Endothelial cell of umbilical vein (primary cell): ENCODE measurements at regions not wholly inside any gene's neighbourhood (a gene's known extent, or its start where the extent isn't known, plus 50 kb on each side); places are given as distances from the start of the nearest gene placed in this dataset.

Experiments
- BruUV-seq: library from RNA; stranded (reverse); fragments of 400-500 nt; replicated peaks from 2 replicates; lab custom pipeline; 2021; lab: Mats Ljungman, UMichigan
- CTCF ChIA-PET: fragments of 300-600, 350-600 bp; sonication (Branson Sonifier 250); formaldehyde crosslinking; loops from one replicate; lab custom pipeline; 2021; ENCODE audit warnings: antibody characterized with exemption, inconsistent platforms; lab: Charles Lee
- POLR2A ChIA-PET: fragments of 300-600, 350-600 bp; sonication (Branson Sonifier 250); formaldehyde crosslinking; loops from one replicate; lab custom pipeline; 2021; ENCODE audit warnings: antibody characterized with exemption, inconsistent platforms; lab: Charles Lee
- DNase-seq: peaks from one replicate; pipeline ENCODE4 v3.0.0-alpha.2; 2011; ENCODE audit warnings: low read depth, low spot score
- FAIRE-seq: peaks from 2 replicates; lab custom pipeline; 2011; peaks lifted over from hg19 to GRCh38; lab: Jason Lieb, UNC
- H2AFZ ChIP-seq: 2 replicates; pipeline ENCODE4 v1.6.0; 2012; ENCODE audit warnings: low read depth, low read length, control low read depth, inconsistent platforms
- H3K27ac ChIP-seq: 2 replicates; pipeline ENCODE4 v1.5.1; 2011; ENCODE audit warnings: low read depth, mild to moderate bottlenecking, control low read depth, low read length, moderate library complexity; ENCODE audit not compliant: insufficient read depth
- H3K27me3 ChIP-seq, 2 experiments: 2 replicates each; pipeline versions ENCODE4 v1.6.0 to v1.6.1; 2011; ENCODE audit warnings: low read length in 2 of 2, mixed read lengths in 1 of 2; ENCODE audit not compliant: control insufficient read depth in 2 of 2, insufficient read depth in 2 of 2
- H3K36me3 ChIP-seq, 2 experiments: 2 replicates in 1 of 2; 3 replicates in 1 of 2; pipeline ENCODE4 v1.5.1; 2011; ENCODE audit warnings: low read length in 2 of 2, mild to moderate bottlenecking in 1 of 2, moderate library complexity in 1 of 2; ENCODE audit not compliant: control insufficient read depth in 2 of 2, insufficient read depth in 2 of 2; ENCODE audit errors: extremely low read depth in 1 of 2
- H3K4me1 ChIP-seq: 3 replicates; pipeline ENCODE4 v1.5.1; 2011; ENCODE audit warnings: mild to moderate bottlenecking, low read length; ENCODE audit not compliant: control insufficient read depth, insufficient read depth; ENCODE audit errors: extremely low read depth
- H3K4me2 ChIP-seq: 2 replicates; pipeline ENCODE4 v1.6.1; 2011; ENCODE audit warnings: low read length, control low read depth, mixed read lengths; ENCODE audit not compliant: insufficient read depth
- H3K4me3 ChIP-seq, 3 experiments: fragments of 200-600 bp in 1 of 3; sonication (generic), shearing (Covaris generic) in 1 of 3; replicated peaks in 1 of 3; 2 replicates each; pipeline ENCODE4 v1.5.1; 2011 to 2016; ENCODE audit warnings: control low read depth in 3 of 3, low read length in 3 of 3, mild to moderate bottlenecking in 2 of 3, inconsistent platforms in 1 of 3, low read depth in 1 of 3, moderate library complexity in 1 of 3; ENCODE audit not compliant: insufficient read depth in 1 of 3
- H3K79me2 ChIP-seq: 2 replicates; pipeline ENCODE4 v1.6.0; 2012; ENCODE audit warnings: low read length, inconsistent platforms; ENCODE audit not compliant: control insufficient read depth, insufficient read depth
- H3K9ac ChIP-seq: replicated peaks from 2 replicates; pipeline ENCODE3; 2011; ENCODE audit warnings: low read length, control low read depth; ENCODE audit not compliant: insufficient read depth; ENCODE audit errors: extremely low read depth
- H3K9me1 ChIP-seq: replicated peaks from 3 replicates; pipeline ENCODE4 v1.6.0; 2011; ENCODE audit warnings: mild to moderate bottlenecking, low read length; ENCODE audit not compliant: control insufficient read depth, insufficient read depth; ENCODE audit errors: extremely low read depth
- H3K9me3 ChIP-seq: replicated peaks from 2 replicates; pipeline ENCODE4 v1.5.1; 2012; ENCODE audit warnings: low read length, inconsistent platforms; ENCODE audit not compliant: control insufficient read depth, insufficient read depth
- H4K20me1 ChIP-seq: replicated peaks from 2 replicates; pipeline ENCODE3; 2011; ENCODE audit warnings: mild to moderate bottlenecking, low read length; ENCODE audit not compliant: control insufficient read depth, insufficient read depth; ENCODE audit errors: extremely low read depth
- EZH2 ChIP-seq: IDR thresholded peaks from 2 replicates; pipeline ENCODE4 v1.6.1; 2012; ENCODE audit warnings: borderline replicate concordance, low read depth, mild to moderate bottlenecking, moderate library complexity, low read length, inconsistent platforms; ENCODE audit not compliant: severe bottlenecking
- FOS ChIP-seq: IDR thresholded peaks from 2 replicates; pipeline ENCODE4 v1.6.1; 2011; ENCODE audit warnings: mild to moderate bottlenecking, low read length, moderate library complexity, borderline replicate concordance; ENCODE audit not compliant: insufficient read depth
- JUN ChIP-seq: IDR thresholded peaks from 2 replicates; pipeline ENCODE4 v1.6.1; 2011; ENCODE audit warnings: borderline replicate concordance, low read depth; ENCODE audit not compliant: insufficient read length, insufficient read depth
- MYC ChIP-seq: IDR thresholded peaks from one replicate; pipeline ENCODE4 v1.6.1; 2011; ENCODE audit warnings: mild to moderate bottlenecking, low read depth, low read length
- POLR2A ChIP-seq: IDR thresholded peaks from 2 replicates; pipeline ENCODE4 v1.6.1; 2012; ENCODE audit warnings: low read depth, mild to moderate bottlenecking, control low read depth, low read length
- dilution Hi-C: fragments of 300-500 bp; cut with MboI; formaldehyde crosslinking; loops from one replicate; pipeline ENCODE4 v1.15.0; 2019; ENCODE audit warnings: low sequenced_read_pairs; ENCODE audit not compliant: extremely low pct_ligation_motif_present
- intact Hi-C: fragments of 100-400 bp; cut with micrococcal nuclease; formaldehyde crosslinking; loops from one replicate; pipeline ENCODE4 v1.10.0; 2022
- TF ChIP-seq, protein P1 (sequence below): IDR thresholded peaks from 2 replicates; pipeline ENCODE4 v1.6.1; 2011; ENCODE audit not compliant: insufficient read depth, insufficient read length

DNA sequence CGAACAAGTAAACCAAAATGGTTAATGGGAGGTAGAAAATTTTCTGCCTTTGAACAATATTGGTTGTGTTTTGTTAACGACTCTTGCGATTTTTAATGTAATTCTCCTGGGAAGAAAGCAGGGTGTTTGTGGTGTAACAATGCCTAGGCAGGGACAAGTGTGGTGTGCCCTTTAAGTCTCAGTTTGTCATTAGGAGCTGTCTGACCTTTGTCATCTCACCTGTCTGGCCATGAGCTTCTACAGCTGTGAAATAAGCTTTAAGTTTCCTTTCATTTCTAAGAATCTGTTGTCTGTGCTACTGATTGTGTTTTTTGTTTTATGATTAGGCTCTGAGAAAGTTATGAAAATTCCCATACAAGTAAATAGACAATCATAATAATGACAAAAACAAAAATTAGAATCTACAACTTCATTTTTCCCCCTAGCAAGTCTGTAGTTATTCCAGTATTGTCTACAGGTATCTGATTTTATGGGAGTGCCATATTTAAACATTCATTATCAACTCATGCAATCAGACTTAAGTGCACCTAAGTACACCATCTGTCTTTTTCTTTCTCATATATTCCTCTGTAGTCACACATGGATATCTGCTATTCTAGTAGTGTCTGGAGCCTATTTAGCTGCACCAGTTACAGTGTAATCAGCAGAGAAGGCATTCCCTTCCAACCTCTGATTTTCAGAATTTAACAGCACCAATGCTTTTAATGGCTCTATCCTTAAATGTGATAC lies 203.5 kb downstream of the PPARGC1A start:
- no peaks in the 10 kb centered on the region for H3K4me1 ChIP-seq
- H3K79me2 ChIP-seq: no peaks in the 10 kb centered on the region
- BruUV-seq: no TSS peak
- TF ChIP-seq MYC (no peak), FOS (no peak), EZH2 (no peak), POLR2A (no peak)
- dilution Hi-C loops (no loop called here), intact Hi-C loops (no loop called here)
- no peak overlapping the region for H3K4me2 ChIP-seq
- H3K27ac ChIP-seq: no peak overlapping the region
- no peaks in the 10 kb centered on the region for H4K20me1 ChIP-seq
- no peaks in the 10 kb centered on the region for H3K27me3 ChIP-seq
- CTCF ChIA-PET: no interaction called here
- POLR2A ChIA-PET: no interaction called here
- no peak overlapping the region for H2AFZ ChIP-seq
- no peak for FAIRE-seq
- peaks cover 1% of the 10 kb centered on the region for H3K9me3 ChIP-seq
- no peaks in the 10 kb centered on the region for H3K9me1 ChIP-seq
- H3K9ac ChIP-seq: no peak overlapping the region
- H3K4me3 ChIP-seq: no peak overlapping the region
- H3K36me3 ChIP-seq: no peaks in the 10 kb centered on the region
- no peak for DNase-seq

DNA sequence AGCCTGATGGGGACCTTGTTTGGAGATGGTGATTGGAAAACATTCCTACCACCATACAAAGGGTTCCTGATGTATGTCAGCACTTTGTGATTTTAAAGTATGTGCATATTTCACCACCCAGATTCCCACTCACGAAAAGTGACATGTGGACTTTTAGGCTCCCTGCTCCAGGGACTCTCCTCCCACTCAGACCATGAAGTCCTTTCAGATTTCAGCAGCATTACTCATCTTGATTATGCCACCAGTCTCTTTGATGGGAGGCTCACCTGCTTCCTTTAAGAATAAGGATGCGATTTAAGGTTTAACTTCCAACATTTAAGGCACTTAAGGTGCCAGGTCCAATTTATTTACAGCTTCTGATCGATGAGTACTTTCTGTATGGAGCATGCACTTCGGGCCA lies 204.4 kb downstream of the PPARGC1A start:
- intact Hi-C loops: no loop called here
- no peaks in the 10 kb centered on the region for H3K36me3 ChIP-seq
- no peak overlapping the region for H2AFZ ChIP-seq
- H3K4me2 ChIP-seq: no peak overlapping the region
- H3K9ac ChIP-seq: no peak overlapping the region
- ChIA-PET CTCF (no interaction called here), POLR2A (no interaction called here)
- no peaks in the 10 kb centered on the region for H3K9me1 ChIP-seq
- H3K27ac ChIP-seq: no peak overlapping the region
- no peaks in the 10 kb centered on the region for H4K20me1 ChIP-seq
- FAIRE-seq (no peak), DNase-seq (no peak)
- H3K79me2 ChIP-seq: no peaks in the 10 kb centered on the region
- dilution Hi-C loops: no loop called here
- BruUV-seq: no TSS peak
- H3K9me3 ChIP-seq: peaks cover 1% of the 10 kb centered on the region
- H3K4me1 ChIP-seq: no peaks in the 10 kb centered on the region
- TF ChIP-seq JUN: no peak
- TF ChIP-seq, protein P1, sequence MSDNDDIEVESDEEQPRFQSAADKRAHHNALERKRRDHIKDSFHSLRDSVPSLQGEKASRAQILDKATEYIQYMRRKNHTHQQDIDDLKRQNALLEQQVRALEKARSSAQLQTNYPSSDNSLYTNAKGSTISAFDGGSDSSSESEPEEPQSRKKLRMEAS: no peak
- H3K4me3 ChIP-seq: no peak overlapping the region
- no peaks in the 10 kb centered on the region for H3K27me3 ChIP-seq
